HL-60 (cell line): ENCODE measurements at regions not wholly inside any gene's neighbourhood (a gene's known extent, or its start where the extent isn't known, plus 50 kb on each side); places are given as distances from the start of the nearest gene placed in this dataset.

ENCODE experiments used
- DNase-seq, 2 experiments: peaks; one replicate each; pipeline ENCODE4 v3.0.0-alpha.2; 2010 to 2020; ENCODE audit warnings: low read depth in 1 of 2, low spot score in 1 of 2
- H3K27ac ChIP-seq: fragments of 250-450 bp; sonication (Bioruptor Pico); replicated peaks from 2 replicates; pipeline ENCODE4 v1.5.1; 2020; ENCODE audit warnings: mild to moderate bottlenecking, moderate library complexity
- H3K27me3 ChIP-seq: fragments of 250-450 bp; sonication (Bioruptor Pico); 2 replicates; pipeline ENCODE4 v1.5.1; 2021; ENCODE audit warnings: mild to moderate bottlenecking, moderate library complexity; ENCODE audit not compliant: insufficient read depth, poor library complexity, severe bottlenecking
- H3K4me3 ChIP-seq: replicated peaks from 2 replicates; pipeline ENCODE4 v1.5.1; 2011; ENCODE audit warnings: mild to moderate bottlenecking, control low read depth, low read length; ENCODE audit not compliant: insufficient read depth
- GABPA ChIP-seq: IDR thresholded peaks from 2 replicates; pipeline ENCODE4 v1.6.1; 2012; ENCODE audit warnings: low read depth
- POLR2AphosphoS5 ChIP-seq: IDR thresholded peaks from 2 replicates; pipeline ENCODE4 v1.6.1; 2012; ENCODE audit warnings: low read depth
- SPI1 ChIP-seq: IDR thresholded peaks from 2 replicates; pipeline ENCODE4 v1.6.1; 2012; ENCODE audit warnings: low read depth, mild to moderate bottlenecking, borderline replicate concordance
- TF ChIP-seq, protein P1 (sequence below): IDR thresholded peaks from 2 replicates; pipeline ENCODE4 v1.6.1; 2012; ENCODE audit warnings: low read depth; ENCODE audit not compliant: insufficient replicate concordance
- TF ChIP-seq, protein P2 (sequence below): IDR thresholded peaks from one replicate; pipeline ENCODE4 v1.5.1; 2011; ENCODE audit warnings: low read length, control low read depth, inconsistent platforms; ENCODE audit not compliant: insufficient read depth

- H3K4me3 ChIP-seq: no peak overlapping the region
- no peak for DNase-seq
- TF ChIP-seq, protein P1, sequence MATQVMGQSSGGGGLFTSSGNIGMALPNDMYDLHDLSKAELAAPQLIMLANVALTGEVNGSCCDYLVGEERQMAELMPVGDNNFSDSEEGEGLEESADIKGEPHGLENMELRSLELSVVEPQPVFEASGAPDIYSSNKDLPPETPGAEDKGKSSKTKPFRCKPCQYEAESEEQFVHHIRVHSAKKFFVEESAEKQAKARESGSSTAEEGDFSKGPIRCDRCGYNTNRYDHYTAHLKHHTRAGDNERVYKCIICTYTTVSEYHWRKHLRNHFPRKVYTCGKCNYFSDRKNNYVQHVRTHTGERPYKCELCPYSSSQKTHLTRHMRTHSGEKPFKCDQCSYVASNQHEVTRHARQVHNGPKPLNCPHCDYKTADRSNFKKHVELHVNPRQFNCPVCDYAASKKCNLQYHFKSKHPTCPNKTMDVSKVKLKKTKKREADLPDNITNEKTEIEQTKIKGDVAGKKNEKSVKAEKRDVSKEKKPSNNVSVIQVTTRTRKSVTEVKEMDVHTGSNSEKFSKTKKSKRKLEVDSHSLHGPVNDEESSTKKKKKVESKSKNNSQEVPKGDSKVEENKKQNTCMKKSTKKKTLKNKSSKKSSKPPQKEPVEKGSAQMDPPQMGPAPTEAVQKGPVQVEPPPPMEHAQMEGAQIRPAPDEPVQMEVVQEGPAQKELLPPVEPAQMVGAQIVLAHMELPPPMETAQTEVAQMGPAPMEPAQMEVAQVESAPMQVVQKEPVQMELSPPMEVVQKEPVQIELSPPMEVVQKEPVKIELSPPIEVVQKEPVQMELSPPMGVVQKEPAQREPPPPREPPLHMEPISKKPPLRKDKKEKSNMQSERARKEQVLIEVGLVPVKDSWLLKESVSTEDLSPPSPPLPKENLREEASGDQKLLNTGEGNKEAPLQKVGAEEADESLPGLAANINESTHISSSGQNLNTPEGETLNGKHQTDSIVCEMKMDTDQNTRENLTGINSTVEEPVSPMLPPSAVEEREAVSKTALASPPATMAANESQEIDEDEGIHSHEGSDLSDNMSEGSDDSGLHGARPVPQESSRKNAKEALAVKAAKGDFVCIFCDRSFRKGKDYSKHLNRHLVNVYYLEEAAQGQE: no peak
- TF ChIP-seq SPI1 (no peak), GABPA (no peak), POLR2AphosphoS5 (no peak)
- TF ChIP-seq, protein P2, sequence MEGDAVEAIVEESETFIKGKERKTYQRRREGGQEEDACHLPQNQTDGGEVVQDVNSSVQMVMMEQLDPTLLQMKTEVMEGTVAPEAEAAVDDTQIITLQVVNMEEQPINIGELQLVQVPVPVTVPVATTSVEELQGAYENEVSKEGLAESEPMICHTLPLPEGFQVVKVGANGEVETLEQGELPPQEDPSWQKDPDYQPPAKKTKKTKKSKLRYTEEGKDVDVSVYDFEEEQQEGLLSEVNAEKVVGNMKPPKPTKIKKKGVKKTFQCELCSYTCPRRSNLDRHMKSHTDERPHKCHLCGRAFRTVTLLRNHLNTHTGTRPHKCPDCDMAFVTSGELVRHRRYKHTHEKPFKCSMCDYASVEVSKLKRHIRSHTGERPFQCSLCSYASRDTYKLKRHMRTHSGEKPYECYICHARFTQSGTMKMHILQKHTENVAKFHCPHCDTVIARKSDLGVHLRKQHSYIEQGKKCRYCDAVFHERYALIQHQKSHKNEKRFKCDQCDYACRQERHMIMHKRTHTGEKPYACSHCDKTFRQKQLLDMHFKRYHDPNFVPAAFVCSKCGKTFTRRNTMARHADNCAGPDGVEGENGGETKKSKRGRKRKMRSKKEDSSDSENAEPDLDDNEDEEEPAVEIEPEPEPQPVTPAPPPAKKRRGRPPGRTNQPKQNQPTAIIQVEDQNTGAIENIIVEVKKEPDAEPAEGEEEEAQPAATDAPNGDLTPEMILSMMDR: no peak
- no peak overlapping the region for H3K27ac ChIP-seq
- no peaks in the 10 kb centered on the region for H3K27me3 ChIP-seq
Measured at GRCh38 chr4:14177987-14178386, 550.5 kb upstream of the BOD1L1 start.

DNA sequence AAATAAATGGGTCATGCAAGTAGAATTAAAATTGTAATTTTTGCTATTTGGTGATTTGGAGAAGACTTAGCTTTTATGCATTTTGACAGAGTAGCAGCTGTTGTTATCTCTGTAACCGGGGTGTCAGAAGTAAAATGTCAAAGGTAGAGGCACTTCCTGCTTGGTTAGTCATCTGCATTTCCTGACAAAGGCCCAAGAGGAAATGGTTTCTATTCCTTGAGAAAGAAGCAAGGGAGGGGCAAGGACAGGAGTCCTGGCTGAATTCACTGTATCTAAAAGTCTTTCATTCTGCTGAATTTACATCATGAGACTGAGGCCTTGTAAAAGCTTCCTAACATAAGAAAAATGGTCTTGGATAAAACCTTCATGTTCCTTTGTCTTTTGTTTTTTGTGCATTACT lies 550.9 kb upstream of the BOD1L1 start:
- H3K4me3 ChIP-seq: no peak overlapping the region
- TF ChIP-seq, protein P2: no peak
- TF ChIP-seq GABPA: no peak
- TF ChIP-seq, protein P1: no peak
- TF ChIP-seq POLR2AphosphoS5: no peak
- TF ChIP-seq SPI1: peak; percentile 8; the same call in 1 of the 2 replicates
- peak in 1 of 2 experiments; percentile 2 for DNase-seq

GRCh38 chr4:14180166-14180565 lies 552.6 kb upstream of the BOD1L1 start:
- no peak for DNase-seq
- Histone ChIP-seq H3K27me3 (no peaks in the 10 kb centered on the region), H3K4me3 (no peak overlapping the region), H3K27ac (no peak overlapping the region)
- TF ChIP-seq, protein P2: no peak
- TF ChIP-seq, protein P1: no peak
- TF ChIP-seq POLR2AphosphoS5 (no peak), GABPA (no peak), SPI1 (no peak)

More for the DNA sequence above, 550.9 kb upstream of the BOD1L1 start:
- Histone ChIP-seq H3K27ac (no peak overlapping the region), H3K27me3 (no peaks in the 10 kb centered on the region)
